Kidney (tissue), 13 donors: ENCODE measurements at regions not wholly inside any gene's neighbourhood (a gene's known extent, or its start where the extent isn't known, plus 50 kb on each side); places are given as distances from the start of the nearest gene placed in this dataset.
A peak's percentile ranks its signal among the peaks of the same experiment; 100 is the strongest.

Experiments
- DNase-seq, 5 donors: peaks; one replicate each; pipeline ENCODE4 v3.0.0-alpha.2; 2013 to 2020
- FAIRE-seq: peaks from 2 replicates; lab custom pipeline; 2012; peaks lifted over from hg19 to GRCh38; lab: Jason Lieb, UNC
- H3K27ac ChIP-seq, 2 donors: one replicate each; pipeline ENCODE4 v1.7.0; 2013; ENCODE audit warnings: low read depth in 2 of 2, low read length in 2 of 2, inconsistent platforms in 1 of 2
- H3K27me3 ChIP-seq: one replicate; pipeline ENCODE4 v1.7.1; 2013; ENCODE audit warnings: low read length, inconsistent platforms; ENCODE audit not compliant: control insufficient read depth, insufficient read depth
- H3K36me3 ChIP-seq, 3 donors: one replicate each; pipeline versions ENCODE4 v1.7.0 to v1.7.1; 2013; ENCODE audit warnings: low read length in 3 of 3, control low read depth in 1 of 3, inconsistent platforms in 1 of 3; ENCODE audit not compliant: insufficient read depth in 3 of 3, control insufficient read depth in 2 of 3
- H3K4me1 ChIP-seq, 3 donors: one replicate each; pipeline versions ENCODE4 v1.7.0 to v1.7.1; 2013; ENCODE audit warnings: low read length in 3 of 3, inconsistent platforms in 1 of 3, low read depth in 1 of 3; ENCODE audit not compliant: control insufficient read depth in 2 of 3, insufficient read depth in 2 of 3
- H3K4me3 ChIP-seq, 3 donors: one replicate each; pipeline versions ENCODE4 v1.7.0 to v1.8.1; 2013; ENCODE audit warnings: low read length in 3 of 3, control low read depth in 1 of 3, inconsistent platforms in 1 of 3
- H3K9ac ChIP-seq, 3 donors: one replicate each; pipeline versions ENCODE4 v1.7.0 to v1.7.1; 2013; ENCODE audit warnings: low read length in 3 of 3, control low read depth in 1 of 3, inconsistent platforms in 1 of 3
- H3K9me3 ChIP-seq, 3 donors: one replicate each; pipeline versions ENCODE4 v1.7.0 to v1.7.1; 2013; ENCODE audit warnings: low read length in 3 of 3, control low read depth in 1 of 3, inconsistent platforms in 1 of 3; ENCODE audit not compliant: control insufficient read depth in 2 of 3, insufficient read depth in 1 of 3
- intact Hi-C: fragments of 100-400 bp; cut with DNase I; formaldehyde crosslinking; loops from one replicate; pipeline ENCODE4 v1.11.1; 2022
- TF ChIP-seq, protein P1 (sequence below): IDR thresholded peaks from 3 replicates; pipeline ENCODE4 v1.5.1; 2012; ENCODE audit warnings: mild to moderate bottlenecking, moderate library complexity, borderline replicate concordance; ENCODE audit not compliant: insufficient read depth; ENCODE audit errors: extremely low read depth
- donor health status: control.
- donor health status: control.
- donor health status: control.
- donor health status: control.
- donor health status: control.
- donor health status: DM: yes; HTN: yes; CAD: no.
- donor health status: Normal renal cell carcinoma (clear cell type).

- FAIRE-seq (no peak), DNase-seq (peak in 3 of 5 donors; percentile 29 to 76 (median 72))
- no peak overlapping the region for H3K9ac ChIP-seq
Measured at GRCh38 chr3:137163241-137163871, 205.6 kb downstream of the IL20RB start.

DNA sequence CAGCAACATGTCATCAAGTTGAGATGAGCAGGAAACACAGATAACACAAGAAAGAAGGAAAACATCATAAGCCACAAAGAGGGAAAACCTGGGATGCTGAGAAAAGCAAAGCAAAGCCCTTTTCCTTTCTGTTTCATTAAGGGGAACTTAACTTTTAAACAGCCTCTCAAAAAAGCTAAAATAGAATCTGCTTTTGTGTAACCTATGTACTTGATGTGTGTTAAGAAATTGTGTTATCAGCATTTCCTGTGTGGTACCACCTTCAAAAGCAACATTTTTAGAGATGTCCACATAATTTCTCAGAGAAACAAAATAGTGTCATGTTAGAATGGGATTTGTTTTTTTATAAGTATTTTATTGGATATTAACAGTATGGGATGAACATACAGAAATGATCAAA lies 206.2 kb downstream of the IL20RB start:
- Histone ChIP-seq H3K9me3 (no peaks in the 10 kb centered on the region), H3K27me3 (no peaks in the 10 kb centered on the region), H3K9ac (no peak overlapping the region), H3K27ac (no peak overlapping the region), H3K4me1 (no peaks in the 10 kb centered on the region), H3K4me3 (no peak overlapping the region), H3K36me3 (no peaks in the 10 kb centered on the region)
- FAIRE-seq (no peak), DNase-seq (no peak)
- TF ChIP-seq, protein P1, sequence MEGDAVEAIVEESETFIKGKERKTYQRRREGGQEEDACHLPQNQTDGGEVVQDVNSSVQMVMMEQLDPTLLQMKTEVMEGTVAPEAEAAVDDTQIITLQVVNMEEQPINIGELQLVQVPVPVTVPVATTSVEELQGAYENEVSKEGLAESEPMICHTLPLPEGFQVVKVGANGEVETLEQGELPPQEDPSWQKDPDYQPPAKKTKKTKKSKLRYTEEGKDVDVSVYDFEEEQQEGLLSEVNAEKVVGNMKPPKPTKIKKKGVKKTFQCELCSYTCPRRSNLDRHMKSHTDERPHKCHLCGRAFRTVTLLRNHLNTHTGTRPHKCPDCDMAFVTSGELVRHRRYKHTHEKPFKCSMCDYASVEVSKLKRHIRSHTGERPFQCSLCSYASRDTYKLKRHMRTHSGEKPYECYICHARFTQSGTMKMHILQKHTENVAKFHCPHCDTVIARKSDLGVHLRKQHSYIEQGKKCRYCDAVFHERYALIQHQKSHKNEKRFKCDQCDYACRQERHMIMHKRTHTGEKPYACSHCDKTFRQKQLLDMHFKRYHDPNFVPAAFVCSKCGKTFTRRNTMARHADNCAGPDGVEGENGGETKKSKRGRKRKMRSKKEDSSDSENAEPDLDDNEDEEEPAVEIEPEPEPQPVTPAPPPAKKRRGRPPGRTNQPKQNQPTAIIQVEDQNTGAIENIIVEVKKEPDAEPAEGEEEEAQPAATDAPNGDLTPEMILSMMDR: no peak
- intact Hi-C loops: no loop called here

More at GRCh38 chr3:137163241-137163871, 205.6 kb downstream of the IL20RB start:
- Histone ChIP-seq H3K4me3 (no peak overlapping the region), H3K27me3 (no peaks in the 10 kb centered on the region), H3K27ac (no peak overlapping the region), H3K4me1 (no peaks in the 10 kb centered on the region), H3K9me3 (no peaks in the 10 kb centered on the region), H3K36me3 (no peaks in the 10 kb centered on the region)
- intact Hi-C loops: no loop called here
- TF ChIP-seq, protein P1: no peak

- H3K9ac ChIP-seq: no peak overlapping the region
- H3K27ac ChIP-seq: no peak overlapping the region
- DNase-seq (no peak), FAIRE-seq (no peak)
- H3K4me1 ChIP-seq: no peaks in the 10 kb centered on the region
- intact Hi-C loops: no loop called here
- H3K27me3 ChIP-seq: no peaks in the 10 kb centered on the region
- TF ChIP-seq, protein P1: no peak
- no peaks in the 10 kb centered on the region for H3K36me3 ChIP-seq
- H3K9me3 ChIP-seq: no peaks in the 10 kb centered on the region
- no peak overlapping the region for H3K4me3 ChIP-seq
Measured at GRCh38 chr3:137165117-137165806, 207.5 kb downstream of the IL20RB start.
